Forelimb muscle (tissue), 1 donor: ENCODE measurements at regions not wholly inside any gene's neighbourhood (a gene's known extent, or its start where the extent isn't known, plus 50 kb on each side); places are given as distances from the start of the nearest gene placed in this dataset.

ENCODE experiments used
- DNase-seq: peaks from one replicate; pipeline ENCODE4 v3.0.0-alpha.2; 2013; ENCODE audit warnings: low read depth

GRCh38 chr3:182460303-182460702 lies 333.0 kb upstream of the ATP11B start:
- DNase-seq: no peak

- DNase-seq: no peak
These were observed 331.2 kb upstream of the ATP11B start for GRCh38 chr3:182462152-182462551.

- DNase-seq: no peak
These were observed 328.7 kb upstream of the ATP11B start for GRCh38 chr3:182464513-182465145.

- no peak for DNase-seq
These were observed 327.8 kb upstream of the ATP11B start for GRCh38 chr3:182465301-182466185.

GRCh38 chr3:182469086-182469485 lies 324.2 kb upstream of the ATP11B start:
- no peak for DNase-seq

- no peak for DNase-seq
These were observed 323.1 kb upstream of the ATP11B start for GRCh38 chr3:182470187-182470586.

- DNase-seq: no peak
These were observed 320.1 kb upstream of the ATP11B start for GRCh38 chr3:182473191-182473710.

- DNase-seq: no peak
These were observed 314.9 kb upstream of the ATP11B start for GRCh38 chr3:182478369-182478768.

- DNase-seq: no peak
These were observed 313.6 kb upstream of the ATP11B start for GRCh38 chr3:182479419-182480336.

- DNase-seq: no peak
These were observed 310.6 kb upstream of the ATP11B start for GRCh38 chr3:182482705-182483104.

- no peak for DNase-seq
These were observed 308.6 kb upstream of the ATP11B start for GRCh38 chr3:182484682-182485081.

GRCh38 chr3:182485301-182485700 lies 308.0 kb upstream of the ATP11B start:
- DNase-seq: no peak

GRCh38 chr3:182486463-182486862 lies 306.8 kb upstream of the ATP11B start:
- no peak for DNase-seq

- no peak for DNase-seq
These were observed 306.2 kb upstream of the ATP11B start for GRCh38 chr3:182487143-182487542.

- DNase-seq: no peak
These were observed 305.7 kb upstream of the ATP11B start for GRCh38 chr3:182487611-182488010.

GRCh38 chr3:182490596-182491491 lies 302.5 kb upstream of the ATP11B start:
- DNase-seq: no peak

- no peak for DNase-seq
These were observed 301.7 kb upstream of the ATP11B start for GRCh38 chr3:182491577-182491976.

GRCh38 chr3:182492536-182492935 lies 300.8 kb upstream of the ATP11B start:
- DNase-seq: no peak

- no peak for DNase-seq
These were observed 293.0 kb upstream of the ATP11B start for GRCh38 chr3:182500289-182500688.

- no peak for DNase-seq
These were observed 291.4 kb upstream of the ATP11B start for GRCh38 chr3:182501856-182502255.

- DNase-seq: no peak
These were observed 289.9 kb upstream of the ATP11B start for GRCh38 chr3:182503401-182503800.
